SU-DHL-6 (cell line): ENCODE measurements at regions not wholly inside any gene's neighbourhood (a gene's known extent, or its start where the extent isn't known, plus 50 kb on each side); places are given as distances from the start of the nearest gene placed in this dataset.

Experiments used
- H2AFZ ChIP-seq: fragments of 200-600 bp; sonication (generic); 2 replicates; pipeline ENCODE4 v1.6.1; 2014; ENCODE audit warnings: low read depth, mild to moderate bottlenecking, moderate library complexity, mixed read lengths, antibody characterized with exemption, low read length; ENCODE audit not compliant: severe bottlenecking
- H3F3A ChIP-seq: fragments of 200-600 bp; shearing (Covaris generic); 2 replicates; pipeline ENCODE4 v1.6.0; 2016; ENCODE audit warnings: antibody characterized with exemption, mild to moderate bottlenecking; ENCODE audit not compliant: insufficient read depth
- H3K27ac ChIP-seq: fragments of 200-600 bp; sonication (generic); 2 replicates; pipeline ENCODE4 v1.5.1; 2016; ENCODE audit warnings: low read depth, mild to moderate bottlenecking, low read length, moderate library complexity, mixed read lengths
- H3K27me3 ChIP-seq: fragments of 200-600 bp; sonication (generic), shearing (Covaris generic); 2 replicates; pipeline ENCODE4 v1.6.0; 2014; ENCODE audit warnings: mild to moderate bottlenecking, low read length
- H3K36me3 ChIP-seq: fragments of 200-600 bp; sonication (generic); 2 replicates; pipeline ENCODE4 v1.6.1; 2014; ENCODE audit warnings: mild to moderate bottlenecking, low read length, mixed read lengths
- H3K4me2 ChIP-seq: fragments of 300-600, 200-600 bp; shearing (Covaris generic), sonication (generic); 2 replicates; pipeline ENCODE4 v1.6.0; 2014; ENCODE audit warnings: low read length, low read depth, mild to moderate bottlenecking; ENCODE audit not compliant: poor library complexity, severe bottlenecking
- H3K4me3 ChIP-seq: fragments of 200-600 bp; sonication (generic); 2 replicates; pipeline ENCODE4 v1.5.1; 2014; ENCODE audit warnings: antibody characterized with exemption, low read length, mild to moderate bottlenecking, mixed read lengths; ENCODE audit not compliant: insufficient read depth, poor library complexity, severe bottlenecking
- H3K79me2 ChIP-seq: fragments of 200-600 bp; sonication (generic); 2 replicates; pipeline ENCODE4 v1.6.1; 2014; ENCODE audit warnings: mild to moderate bottlenecking, low read length, moderate library complexity; ENCODE audit not compliant: insufficient read depth
- H3K9ac ChIP-seq: fragments of 200-600 bp; sonication (generic); 2 replicates; pipeline ENCODE4 v1.7.0; 2014; ENCODE audit warnings: mild to moderate bottlenecking, low read length
- H3K9me2 ChIP-seq: fragments of 200-600 bp; sonication (generic); replicated peaks from 2 replicates; pipeline ENCODE4 v1.6.1; 2014; ENCODE audit warnings: low read length; ENCODE audit not compliant: insufficient read depth
- H3K9me3 ChIP-seq: fragments of 200-600 bp; sonication (generic); 2 replicates; pipeline ENCODE4 v1.6.1; 2014; ENCODE audit warnings: low read length, mixed read lengths; ENCODE audit not compliant: insufficient read depth
- H4K20me1 ChIP-seq: fragments of 200-600 bp; sonication (generic); 2 replicates; pipeline ENCODE4 v1.6.1; 2014; ENCODE audit warnings: low read depth, mild to moderate bottlenecking, antibody characterized with exemption, low read length, moderate library complexity, mixed read lengths
- CTCF ChIP-seq: fragments of 200-600 bp; sonication (generic); IDR thresholded peaks from one replicate; pipeline ENCODE4 v1.5.1; 2017; ENCODE audit warnings: antibody characterized with exemption, mild to moderate bottlenecking, low read length, moderate library complexity; ENCODE audit not compliant: insufficient read depth, poor library complexity, severe bottlenecking
- EZH2phosphoT487 ChIP-seq: fragments of 200-600 bp; sonication (generic), shearing (Covaris generic); conservative IDR thresholded peaks from 2 replicates; pipeline ENCODE4 v1.6.1; 2018; ENCODE audit warnings: mild to moderate bottlenecking, antibody characterized with exemption, low read length, moderate library complexity, mixed read lengths

GRCh38 chr5:124952566-124952965 is 206.1 kb upstream of the ZNF608 start:
- Histone ChIP-seq H4K20me1 (no peaks in the 10 kb centered on the region), H3K4me3 (peak overlapping the region; percentile 23), H3K27me3 (no peaks in the 10 kb centered on the region), H3K4me2 (peak overlapping the region; percentile 84), H3F3A (peaks cover 44% of the 10 kb centered on the region), H2AFZ (peak overlapping the region; percentile 84), H3K9me3 (no peaks in the 10 kb centered on the region), H3K9me2 (no peaks in the 10 kb centered on the region), H3K27ac (peak overlapping the region; percentile 88), H3K9ac (peak overlapping the region; percentile 49), H3K79me2 (no peaks in the 10 kb centered on the region), H3K36me3 (no peaks in the 10 kb centered on the region)
- TF ChIP-seq CTCF (no peak), EZH2phosphoT487 (no peak)

- Histone ChIP-seq H3K79me2 (no peaks in the 10 kb centered on the region), H3K27ac (peak overlapping the region; percentile 19; the same call in 1 of the 2 replicates), H3K4me3 (no peak overlapping the region), H3K9me2 (no peaks in the 10 kb centered on the region), H2AFZ (no peak overlapping the region), H3K27me3 (no peaks in the 10 kb centered on the region), H3K9ac (no peak overlapping the region), H3F3A (peaks cover 44% of the 10 kb centered on the region), H4K20me1 (no peaks in the 10 kb centered on the region), H3K9me3 (no peaks in the 10 kb centered on the region), H3K36me3 (no peaks in the 10 kb centered on the region), H3K4me2 (no peak overlapping the region)
- no peak for TF ChIP-seq EZH2phosphoT487
- TF ChIP-seq CTCF, result no peak
Measured at GRCh38 chr5:124954784-124955183, 208.3 kb upstream of the ZNF608 start.

- H3K4me3 ChIP-seq, result no peak overlapping the region
- peaks cover 39% of the 10 kb centered on the region for H3F3A ChIP-seq
- H4K20me1 ChIP-seq, result no peaks in the 10 kb centered on the region
- no peaks in the 10 kb centered on the region for H3K9me2 ChIP-seq
- H3K79me2 ChIP-seq, result no peaks in the 10 kb centered on the region
- H2AFZ ChIP-seq, result no peak overlapping the region
- no peaks in the 10 kb centered on the region for H3K27me3 ChIP-seq
- H3K27ac ChIP-seq, result no peak overlapping the region
- TF ChIP-seq CTCF, result no peak
- no peak for TF ChIP-seq EZH2phosphoT487
- H3K9ac ChIP-seq, result no peak overlapping the region
- H3K4me2 ChIP-seq, result no peak overlapping the region
- H3K9me3 ChIP-seq, result no peaks in the 10 kb centered on the region
- H3K36me3 ChIP-seq, result no peaks in the 10 kb centered on the region
Measured at GRCh38 chr5:124956471-124957029, 210.1 kb upstream of the ZNF608 start.
